ENCODE measurements at regions not wholly inside any gene's neighbourhood (a gene's known extent, or its start where the extent isn't known, plus 50 kb on each side); places are given as distances from the start of the nearest gene placed in this dataset.

- ATAC-seq (ENCODE audit: low FRiP score) (no peak), DNase-seq (ENCODE audit: low spot score) (no peak)
- TF ChIP-seq CTCF (IDR thresholded peaks at IDR 0.05), result no peak
Measured at GRCh38 chrX:40188573-40189417, 91.0 kb upstream of the BCOR start.

- no peak for TF ChIP-seq CTCF (IDR thresholded peaks at IDR 0.05)
Measured at GRCh38 chrX:40184968-40185367, 87.2 kb upstream of the BCOR start.

GRCh38 chrX:40182615-40183014 lies 84.9 kb upstream of the BCOR start:
- ATAC-seq (ENCODE audit: low FRiP score) (no peak), DNase-seq (ENCODE audit: low spot score) (no peak)
- no peak for TF ChIP-seq CTCF (IDR thresholded peaks at IDR 0.05)

More at GRCh38 chrX:40184968-40185367, 87.2 kb upstream of the BCOR start:
- no peak for ATAC-seq (ENCODE audit: low FRiP score)
- no peak for DNase-seq (ENCODE audit: low spot score)

- ATAC-seq (ENCODE audit: low FRiP score) (no peak), DNase-seq (ENCODE audit: low spot score) (no peak)
Measured at GRCh38 chrX:40182095-40182494, 84.3 kb upstream of the BCOR start.

GRCh38 chrX:40179283-40179682 lies 81.5 kb upstream of the BCOR start:
- ATAC-seq (ENCODE audit: low FRiP score) (no peak), DNase-seq (ENCODE audit: low spot score) (no peak)
- TF ChIP-seq CTCF (IDR thresholded peaks at IDR 0.05), result no peak

More at GRCh38 chrX:40182095-40182494, 84.3 kb upstream of the BCOR start:
- no peak for TF ChIP-seq CTCF (IDR thresholded peaks at IDR 0.05)

GRCh38 chrX:40177942-40178715 lies 80.4 kb upstream of the BCOR start:
- DNase-seq (ENCODE audit: low spot score), result no peak
- ATAC-seq (ENCODE audit: low FRiP score), result no peak
- no peak for TF ChIP-seq CTCF (IDR thresholded peaks at IDR 0.05)
